ENCODE measurements at regions not wholly inside any gene's neighbourhood (a gene's known extent, or its start where the extent isn't known, plus 50 kb on each side); places are given as distances from the start of the nearest gene placed in this dataset.

GRCh38 chr13:78785764-78786163 is 126.8 kb upstream of the OBI1 start:
- intact Hi-C loops (cut with DNase I; ENCODE audit: low total_unique reads): no loop called here
- no peak for DNase-seq
- Histone ChIP-seq H3K4me1 (no peaks in the 10 kb centered on the region), H3K4me3 (no peak overlapping the region), H3K9me3 (no peaks in the 10 kb centered on the region), H3K27me3 (no peaks in the 10 kb centered on the region), H3K36me3 (no peaks in the 10 kb centered on the region), H3K27ac (no peak overlapping the region)
- no peak for TF ChIP-seq CTCF (IDR thresholded peaks at IDR 0.05)
- no peak for TF ChIP-seq POLR2A (IDR thresholded peaks at IDR 0.05)

- no peak for DNase-seq
- Histone ChIP-seq H3K9me3 (no peaks in the 10 kb centered on the region), H3K27me3 (peaks cover 0 to 4% of the 10 kb centered on the region in 2 donors), H3K27ac (no peak overlapping the region), H3K4me3 (no peak overlapping the region), H3K4me1 (no peaks in the 10 kb centered on the region), H3K36me3 (no peaks in the 10 kb centered on the region)
- no peak for TF ChIP-seq CTCF (IDR thresholded peaks at IDR 0.05)
- intact Hi-C loops (cut with DNase I; ENCODE audit: low total_unique reads): no loop called here
Measured at GRCh38 chr13:78784014-78784750, 125.2 kb upstream of the OBI1 start.

GRCh38 chr13:78780708-78781107 is 121.8 kb upstream of the OBI1 start:
- H3K4me3 ChIP-seq: no peak overlapping the region
- H3K27ac ChIP-seq: no peak overlapping the region
- H3K9me3 ChIP-seq: no peaks in the 10 kb centered on the region
- DNase-seq: no peak
- peaks cover 0 to 8% of the 10 kb centered on the region in 2 donors for H3K27me3 ChIP-seq
- intact Hi-C loops (cut with DNase I; ENCODE audit: low total_unique reads): no loop called here
- H3K36me3 ChIP-seq: no peaks in the 10 kb centered on the region
- TF ChIP-seq CTCF (IDR thresholded peaks at IDR 0.05): no peak
- no peak for TF ChIP-seq POLR2A (IDR thresholded peaks at IDR 0.05)
- H3K4me1 ChIP-seq: no peaks in the 10 kb centered on the region

- no peaks in the 10 kb centered on the region for H3K9me3 ChIP-seq
- intact Hi-C loops (cut with DNase I; ENCODE audit: low total_unique reads): no loop called here
- no peaks in the 10 kb centered on the region for H3K4me1 ChIP-seq
Measured at GRCh38 chr13:78779608-78780007, 120.7 kb upstream of the OBI1 start.

More at GRCh38 chr13:78779608-78780007, 120.7 kb upstream of the OBI1 start:
- Histone ChIP-seq H3K4me3 (no peak overlapping the region), H3K36me3 (no peaks in the 10 kb centered on the region), H3K27ac (no peak overlapping the region), H3K27me3 (peaks cover 0 to 8% of the 10 kb centered on the region in 2 donors)
- TF ChIP-seq CTCF (IDR thresholded peaks at IDR 0.05): no peak
- no peak for TF ChIP-seq POLR2A (IDR thresholded peaks at IDR 0.05)
- DNase-seq: no peak
